Smooth muscle cell (in vitro differentiated cells): ENCODE measurements at regions not wholly inside any gene's neighbourhood (a gene's known extent, or its start where the extent isn't known, plus 50 kb on each side); places are given as distances from the start of the nearest gene placed in this dataset.
A peak's percentile ranks its signal among the peaks of the same experiment; 100 is the strongest.

Source experiments
- DNase-seq: peaks from one replicate; lab custom pipeline; 2025; ENCODE audit not compliant: unreplicated experiment; lab: John Stamatoyannopoulos, UW
- H2AFZ ChIP-seq: fragments of 200-600 bp; sonication (generic); 2 replicates; pipeline ENCODE4 v1.6.0; 2016; ENCODE audit warnings: antibody characterized with exemption, low read depth, mild to moderate bottlenecking
- H3F3A ChIP-seq: fragments of 200-600 bp; sonication (generic); 2 replicates; pipeline ENCODE4 v1.6.0; 2017; ENCODE audit warnings: antibody characterized with exemption, low read depth
- H3K27ac ChIP-seq: fragments of 200-600 bp; sonication (generic); 2 replicates; pipeline ENCODE4 v1.5.1; 2016; ENCODE audit warnings: low read depth, mild to moderate bottlenecking
- H3K27me3 ChIP-seq: fragments of 200-600 bp; sonication (generic); 2 replicates; pipeline ENCODE4 v1.6.1; 2016; ENCODE audit warnings: low read depth, mild to moderate bottlenecking
- H3K36me3 ChIP-seq: fragments of 200-600 bp; sonication (generic); 2 replicates; pipeline ENCODE4 v1.5.1; 2016; ENCODE audit warnings: low read depth
- H3K4me1 ChIP-seq: fragments of 200-600 bp; sonication (generic); 2 replicates; pipeline ENCODE4 v1.5.1; 2016; ENCODE audit warnings: low read depth
- H3K4me2 ChIP-seq: fragments of 200-600 bp; sonication (generic); 2 replicates; pipeline ENCODE4 v1.6.0; 2016; ENCODE audit warnings: mild to moderate bottlenecking
- H3K4me3 ChIP-seq: fragments of 200-600 bp; sonication (generic); 2 replicates; pipeline ENCODE4 v1.5.1; 2016; ENCODE audit warnings: mild to moderate bottlenecking
- H3K79me2 ChIP-seq: fragments of 200-600 bp; sonication (generic); 2 replicates; pipeline ENCODE4 v1.6.0; 2016; ENCODE audit warnings: low read depth, mild to moderate bottlenecking
- H3K9ac ChIP-seq: fragments of 200-600 bp; sonication (generic); 2 replicates; pipeline ENCODE4 v1.6.0; 2016; ENCODE audit warnings: low read depth
- H3K9me3 ChIP-seq: fragments of 200-600 bp; sonication (generic); replicated peaks from 2 replicates; pipeline ENCODE4 v1.5.1; 2016; ENCODE audit warnings: low read depth
- H4K20me1 ChIP-seq: fragments of 200-600 bp; sonication (generic); 2 replicates; pipeline ENCODE4 v1.6.0; 2016; ENCODE audit warnings: low read depth
- WGBS: methylation state at CpG from one replicate; pipeline ENCODE4 v1.1.7; 2016; ENCODE audit warnings: low lambda C conversion rate; 5-methylcytosine and 5-hydroxymethylcytosine counted together
- TF ChIP-seq, protein P1 (sequence below): fragments of 200-600 bp; sonication (generic); IDR thresholded peaks from 2 replicates; pipeline ENCODE4 v1.5.1; 2017; ENCODE audit warnings: borderline replicate concordance, mild to moderate bottlenecking, antibody characterized with exemption; ENCODE audit not compliant: insufficient read depth, poor library complexity, severe bottlenecking

DNA sequence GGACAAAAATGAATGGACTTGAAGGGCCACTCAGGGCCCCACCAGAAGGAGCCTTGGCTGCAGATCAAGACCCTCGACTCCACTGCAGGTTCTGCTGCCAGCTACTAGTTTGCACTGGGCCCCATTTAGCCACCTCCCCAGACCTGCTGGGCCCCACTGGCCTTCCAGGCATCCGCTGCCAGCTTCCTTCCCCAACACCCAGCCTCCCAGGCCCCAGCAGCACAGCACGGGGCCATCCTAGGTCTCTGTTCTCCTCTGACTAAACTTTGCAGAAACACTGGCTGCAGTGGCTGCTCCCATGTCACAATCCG is 277.4 kb upstream of the KLF14 start:
- Histone ChIP-seq H3F3A (peaks cover 44% of the 10 kb centered on the region), H3K4me1 (peaks cover 25% of the 10 kb centered on the region), H3K9ac (no peak overlapping the region), H3K79me2 (no peaks in the 10 kb centered on the region), H3K36me3 (no peaks in the 10 kb centered on the region), H3K27me3 (no peaks in the 10 kb centered on the region), H2AFZ (no peak overlapping the region), H4K20me1 (no peaks in the 10 kb centered on the region), H3K4me3 (no peak overlapping the region), H3K27ac (peak overlapping the region; percentile 87), H3K9me3 (no peaks in the 10 kb centered on the region), H3K4me2 (peak overlapping the region; percentile 60)
- TF ChIP-seq, protein P1, sequence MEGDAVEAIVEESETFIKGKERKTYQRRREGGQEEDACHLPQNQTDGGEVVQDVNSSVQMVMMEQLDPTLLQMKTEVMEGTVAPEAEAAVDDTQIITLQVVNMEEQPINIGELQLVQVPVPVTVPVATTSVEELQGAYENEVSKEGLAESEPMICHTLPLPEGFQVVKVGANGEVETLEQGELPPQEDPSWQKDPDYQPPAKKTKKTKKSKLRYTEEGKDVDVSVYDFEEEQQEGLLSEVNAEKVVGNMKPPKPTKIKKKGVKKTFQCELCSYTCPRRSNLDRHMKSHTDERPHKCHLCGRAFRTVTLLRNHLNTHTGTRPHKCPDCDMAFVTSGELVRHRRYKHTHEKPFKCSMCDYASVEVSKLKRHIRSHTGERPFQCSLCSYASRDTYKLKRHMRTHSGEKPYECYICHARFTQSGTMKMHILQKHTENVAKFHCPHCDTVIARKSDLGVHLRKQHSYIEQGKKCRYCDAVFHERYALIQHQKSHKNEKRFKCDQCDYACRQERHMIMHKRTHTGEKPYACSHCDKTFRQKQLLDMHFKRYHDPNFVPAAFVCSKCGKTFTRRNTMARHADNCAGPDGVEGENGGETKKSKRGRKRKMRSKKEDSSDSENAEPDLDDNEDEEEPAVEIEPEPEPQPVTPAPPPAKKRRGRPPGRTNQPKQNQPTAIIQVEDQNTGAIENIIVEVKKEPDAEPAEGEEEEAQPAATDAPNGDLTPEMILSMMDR = no peak
- whole genome bisulfite sequencing = 45% methylated on average over 4 of the region's 4 CpGs
- no peak for DNase-seq

DNA sequence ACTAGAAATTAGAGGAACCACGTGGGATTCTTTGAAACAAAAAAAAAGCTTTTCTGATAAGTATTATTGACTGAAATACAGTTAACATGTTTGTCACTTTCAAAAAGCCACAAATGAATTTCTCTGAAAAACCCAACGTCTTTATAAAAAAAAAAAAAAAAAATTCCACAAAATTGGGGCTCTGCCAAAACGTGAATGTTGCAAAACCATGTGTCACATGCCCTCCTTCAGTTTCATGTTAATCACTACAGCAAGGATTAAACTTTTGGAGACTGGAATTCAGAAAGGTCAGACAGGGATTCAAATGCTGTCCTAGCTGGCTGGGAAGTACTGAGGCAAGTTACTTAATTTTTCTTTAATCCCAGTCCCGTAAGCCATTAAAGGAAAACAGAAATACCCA is 278.0 kb upstream of the KLF14 start:
- no peak for DNase-seq
- no peaks in the 10 kb centered on the region for H3K9me3 ChIP-seq
- H3F3A ChIP-seq = peaks cover 44% of the 10 kb centered on the region
- no peaks in the 10 kb centered on the region for H3K27me3 ChIP-seq
- H3K4me3 ChIP-seq = no peak overlapping the region
- no peak overlapping the region for H3K9ac ChIP-seq
- H3K4me1 ChIP-seq = peaks cover 25% of the 10 kb centered on the region
- 17% methylated on average over 4 of the region's 4 CpGs for WGBS
- TF ChIP-seq, protein P1 = no peak
- H3K4me2 ChIP-seq = peak overlapping the region; percentile 60
- H2AFZ ChIP-seq = no peak overlapping the region
- H4K20me1 ChIP-seq = no peaks in the 10 kb centered on the region
- no peaks in the 10 kb centered on the region for H3K79me2 ChIP-seq
- no peaks in the 10 kb centered on the region for H3K36me3 ChIP-seq
- H3K27ac ChIP-seq = peak overlapping the region; percentile 87

DNA sequence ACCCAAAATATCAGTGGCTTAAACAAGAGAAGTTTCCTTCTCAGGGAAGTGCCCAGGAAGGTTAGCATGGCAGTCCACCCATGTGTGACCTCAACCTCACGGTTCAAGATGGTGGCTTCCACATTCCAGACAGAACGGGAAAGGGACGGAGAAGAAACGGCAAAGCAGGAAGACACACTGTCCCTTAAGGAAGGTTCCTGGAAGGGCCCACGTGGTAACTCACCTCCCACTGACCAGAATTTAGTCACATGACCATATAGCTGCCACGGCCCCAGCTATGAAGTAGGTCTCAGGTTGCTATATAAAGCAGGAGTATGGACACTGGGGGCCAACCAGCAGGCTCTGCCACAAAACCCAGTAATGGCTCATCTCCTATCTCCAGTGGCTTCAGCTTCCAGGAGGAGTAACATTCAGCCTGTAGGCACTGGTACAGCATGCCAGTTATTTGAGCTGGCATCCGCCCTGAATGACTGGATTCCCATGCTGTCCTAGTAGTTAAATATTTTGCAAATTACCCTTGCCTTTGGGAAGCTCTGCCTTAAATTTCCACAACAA is 278.5 kb upstream of the KLF14 start:
- Histone ChIP-seq H4K20me1 (no peaks in the 10 kb centered on the region), H3K27me3 (no peaks in the 10 kb centered on the region), H3K79me2 (no peaks in the 10 kb centered on the region), H3K36me3 (no peaks in the 10 kb centered on the region), H3K4me1 (peaks cover 25% of the 10 kb centered on the region), H3K9me3 (no peaks in the 10 kb centered on the region), H3K4me2 (peak overlapping the region; percentile 60), H3K27ac (peak overlapping the region; percentile 87), H3K9ac (no peak overlapping the region), H3F3A (peaks cover 44% of the 10 kb centered on the region), H3K4me3 (no peak overlapping the region), H2AFZ (no peak overlapping the region)
- 91% methylated on average over 7 of the region's 7 CpGs for WGBS
- TF ChIP-seq, protein P1 = no peak
- DNase-seq = no peak

DNA sequence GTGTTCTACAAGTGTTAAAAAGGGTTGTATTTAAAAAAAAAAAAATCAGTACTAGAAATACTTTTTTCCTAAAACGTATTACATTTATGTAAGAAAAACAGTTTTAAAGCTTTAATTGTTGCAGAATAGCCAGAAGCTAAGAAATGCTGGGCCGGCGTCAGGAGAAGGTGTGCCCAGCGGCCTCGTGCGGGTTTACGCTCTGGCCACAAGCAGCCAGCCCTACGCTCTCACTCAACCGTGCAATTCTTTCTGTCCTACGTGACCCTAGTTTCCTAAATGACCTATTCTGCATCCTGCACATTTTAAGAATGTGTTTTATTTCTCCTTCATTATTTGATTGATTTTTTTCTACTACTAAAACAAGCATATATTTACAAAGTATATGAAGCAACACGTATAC is 279.7 kb upstream of the KLF14 start:
- DNase-seq = no peak
- Histone ChIP-seq H3F3A (peaks cover 41% of the 10 kb centered on the region), H3K36me3 (no peaks in the 10 kb centered on the region), H3K9me3 (no peaks in the 10 kb centered on the region), H3K79me2 (no peaks in the 10 kb centered on the region), H3K4me2 (peak overlapping the region; percentile 60), H3K27me3 (no peaks in the 10 kb centered on the region), H3K4me1 (peaks cover 22% of the 10 kb centered on the region), H3K4me3 (no peak overlapping the region), H3K9ac (no peak overlapping the region), H2AFZ (no peak overlapping the region), H3K27ac (peak overlapping the region; percentile 87), H4K20me1 (no peaks in the 10 kb centered on the region)
- 88% methylated on average over 11 of the region's 11 CpGs for WGBS
- TF ChIP-seq, protein P1 = no peak
